NCI-H2196 treated with DMSO at 0.1 percent for 48 hours (cell line): ENCODE measurements at regions not wholly inside any gene's neighbourhood (a gene's known extent, or its start where the extent isn't known, plus 50 kb on each side); places are given as distances from the start of the nearest gene placed in this dataset.

ENCODE experiments used
- DNase-seq: peaks from one replicate; lab custom pipeline; 2025; ENCODE audit not compliant: unreplicated experiment; lab: John Stamatoyannopoulos, UW

DNA sequence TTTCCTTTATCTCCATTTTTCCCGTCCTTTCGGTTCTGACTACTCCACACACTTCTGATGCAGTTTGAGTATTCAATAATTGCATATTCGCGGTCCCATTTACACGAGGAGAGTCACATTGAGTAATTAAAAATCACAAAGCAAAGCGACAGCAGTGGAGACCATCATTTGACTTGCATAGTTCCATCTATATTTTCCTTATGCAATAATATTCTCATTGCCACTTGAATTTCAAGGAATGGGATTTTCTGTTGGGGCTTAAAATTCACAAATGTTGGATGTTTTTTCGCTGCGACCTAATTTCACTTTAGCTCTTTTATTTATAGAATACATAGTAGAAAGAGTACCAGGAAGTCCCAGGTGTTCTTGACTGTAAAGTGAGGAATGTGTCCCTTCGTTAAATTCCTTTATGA is 186.8 kb downstream of the ZEB2 start:
- no peak for DNase-seq

GRCh38 chr2:144332356-144333142 is 187.4 kb downstream of the ZEB2 start:
- peak; percentile 79 for DNase-seq

GRCh38 chr2:144331674-144332355 is 188.1 kb downstream of the ZEB2 start:
- peak; percentile 38 for DNase-seq

GRCh38 chr2:144330951-144331673 is 188.8 kb downstream of the ZEB2 start:
- no peak for DNase-seq

- DNase-seq, result no peak
Measured at GRCh38 chr2:144329472-144329871, 190.4 kb downstream of the ZEB2 start.

DNA sequence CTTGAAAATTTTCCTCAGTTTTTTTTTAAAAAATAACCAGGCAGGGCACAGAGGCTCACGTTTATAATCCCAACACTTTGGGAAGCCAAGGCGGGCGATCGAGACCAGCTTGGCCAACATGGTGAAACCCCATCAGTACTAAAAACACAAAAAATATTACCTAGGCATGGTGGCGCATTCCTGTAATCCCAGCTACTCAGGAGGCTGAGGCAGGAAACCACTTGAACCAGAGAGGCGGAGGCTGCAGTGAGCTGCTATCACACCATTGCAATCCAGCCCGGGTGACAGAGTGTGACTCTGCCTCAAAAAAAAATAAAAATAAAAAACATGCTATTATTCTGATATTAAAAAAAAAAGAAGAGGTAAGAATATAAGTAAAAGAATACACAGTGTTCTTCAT is 191.0 kb downstream of the ZEB2 start:
- no peak for DNase-seq

GRCh38 chr2:144326825-144327224 is 193.1 kb downstream of the ZEB2 start:
- DNase-seq, result no peak

DNA sequence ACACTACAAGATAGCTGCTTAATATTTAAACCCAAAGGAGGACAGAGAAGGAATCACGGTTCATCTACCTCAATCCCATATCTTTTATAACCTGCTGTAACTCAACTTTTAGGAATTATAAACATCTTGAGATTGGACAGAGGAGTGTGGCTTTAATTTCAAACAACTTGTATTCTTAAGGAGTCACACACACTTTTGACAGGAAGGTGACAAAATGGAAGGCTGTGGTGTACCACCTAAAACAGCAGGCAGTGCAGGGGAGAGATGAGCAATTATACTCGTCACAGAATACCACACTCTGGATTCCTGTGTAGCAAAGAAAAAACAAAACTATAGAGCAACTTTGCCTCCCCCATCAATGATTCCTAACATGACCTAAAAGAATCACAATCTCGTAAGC is 194.8 kb downstream of the ZEB2 start:
- no peak for DNase-seq

DNA sequence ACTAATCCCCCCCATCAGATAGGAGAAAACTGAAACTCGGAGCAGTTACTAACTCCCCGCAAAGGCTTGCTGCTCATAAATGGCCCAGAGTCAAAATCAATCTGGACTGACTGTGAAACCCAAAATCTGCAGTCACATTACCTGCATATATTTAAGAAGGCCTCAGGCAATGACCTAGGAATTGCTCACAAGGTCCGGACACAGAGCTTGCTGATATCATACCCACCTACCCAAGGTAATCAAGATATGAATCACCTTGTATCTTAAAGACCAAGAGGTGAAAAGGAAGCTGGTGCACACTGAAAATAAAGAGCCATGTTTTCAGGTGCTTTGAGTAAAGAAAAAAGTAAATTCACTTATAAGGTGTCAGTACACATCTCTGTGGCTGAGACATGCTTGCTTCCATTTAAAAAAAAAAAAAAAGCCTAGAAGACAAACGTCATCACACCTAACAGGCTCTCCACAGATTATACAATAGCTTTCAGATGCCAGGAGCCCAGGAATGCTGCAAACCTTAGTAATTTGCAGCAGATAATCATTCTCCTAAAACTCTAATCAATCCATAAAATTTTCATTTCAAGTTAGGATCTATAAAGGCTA is 195.4 kb downstream of the ZEB2 start:
- DNase-seq, result no peak

DNA sequence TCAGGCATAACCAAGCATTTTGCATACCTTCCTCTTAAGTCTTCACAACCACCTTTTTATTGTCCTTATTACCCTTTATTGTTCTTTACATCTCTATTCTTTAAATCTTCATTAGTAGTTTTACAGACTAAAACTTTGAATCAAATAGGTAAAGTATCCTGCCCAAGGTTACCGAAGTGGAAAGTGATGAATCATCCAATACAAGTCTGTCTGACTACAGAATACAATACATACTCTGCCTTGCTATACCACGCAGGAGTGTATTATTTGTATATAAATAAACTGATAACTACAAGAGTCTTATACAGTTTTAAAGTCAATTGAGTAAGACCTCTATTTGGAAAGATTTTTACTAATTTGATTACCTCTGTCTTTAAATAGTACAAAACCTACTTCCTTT is 196.0 kb downstream of the ZEB2 start:
- DNase-seq, result no peak

GRCh38 chr2:144322379-144322778 is 197.5 kb downstream of the ZEB2 start:
- DNase-seq, result no peak

- no peak for DNase-seq
Measured at GRCh38 chr2:144320491-144320890, 199.4 kb downstream of the ZEB2 start.

DNA sequence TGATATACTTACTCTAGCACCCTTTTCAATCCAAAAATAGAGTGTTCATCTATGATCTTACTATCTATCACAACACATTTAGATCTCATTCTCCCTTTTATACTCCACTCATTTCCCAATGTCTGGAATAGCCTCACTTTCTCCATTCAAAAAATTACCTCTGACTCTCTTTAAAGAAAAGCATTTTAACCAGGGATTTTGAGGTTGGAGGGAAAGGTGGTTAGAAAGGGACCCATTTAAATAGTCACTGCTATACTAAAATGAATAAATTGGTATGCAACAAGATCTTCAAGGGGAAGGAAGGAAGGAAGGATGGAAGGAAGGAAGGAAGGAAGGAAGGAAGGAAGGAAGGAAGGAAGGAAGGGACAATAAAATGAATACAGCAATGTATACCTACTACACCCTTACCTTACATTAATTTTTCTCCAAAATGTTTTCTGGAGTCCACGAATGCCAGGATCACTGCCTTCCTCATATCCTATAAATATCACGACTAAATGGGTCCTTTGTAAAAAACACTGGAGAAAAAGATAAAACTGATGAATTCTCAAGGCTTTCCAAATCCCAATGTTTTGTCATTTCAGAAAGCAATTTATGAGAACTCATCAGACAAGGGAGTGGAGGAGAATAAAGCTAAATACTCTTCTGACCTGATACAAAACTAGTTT is 202.7 kb downstream of the ZEB2 start:
- no peak for DNase-seq

DNA sequence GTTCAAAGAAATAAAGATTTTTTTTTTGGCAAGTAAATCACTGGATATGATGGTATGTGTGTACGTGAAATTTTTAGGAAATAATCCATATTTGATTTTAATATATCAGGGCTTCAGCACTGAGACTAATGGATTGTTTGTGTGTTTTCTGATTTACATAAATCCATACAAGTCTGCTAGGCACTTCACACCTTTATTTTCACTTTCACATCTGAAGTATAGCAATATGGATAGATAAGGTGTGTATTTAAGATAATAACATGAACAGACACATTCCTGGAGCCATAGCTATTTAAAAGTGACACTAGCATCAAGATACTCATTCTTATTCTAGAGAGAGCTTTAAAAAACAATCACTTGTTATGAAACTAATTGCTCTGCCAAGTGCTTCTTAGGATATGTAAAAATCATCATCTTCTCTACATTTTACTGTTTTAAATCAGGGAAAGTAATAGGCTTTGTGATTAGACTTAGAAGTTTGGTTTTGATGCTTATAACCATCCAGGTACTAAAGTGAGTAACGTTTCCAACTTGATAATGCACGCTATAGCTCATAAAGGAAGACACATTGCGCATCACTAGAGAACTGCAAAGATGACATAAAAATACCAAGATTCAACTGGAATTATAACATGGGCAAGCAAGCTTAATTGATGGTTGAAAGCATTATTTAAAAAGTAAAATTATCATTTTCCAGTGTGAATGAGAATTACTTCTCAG is 208.9 kb downstream of the ZEB2 start:
- no peak for DNase-seq

DNA sequence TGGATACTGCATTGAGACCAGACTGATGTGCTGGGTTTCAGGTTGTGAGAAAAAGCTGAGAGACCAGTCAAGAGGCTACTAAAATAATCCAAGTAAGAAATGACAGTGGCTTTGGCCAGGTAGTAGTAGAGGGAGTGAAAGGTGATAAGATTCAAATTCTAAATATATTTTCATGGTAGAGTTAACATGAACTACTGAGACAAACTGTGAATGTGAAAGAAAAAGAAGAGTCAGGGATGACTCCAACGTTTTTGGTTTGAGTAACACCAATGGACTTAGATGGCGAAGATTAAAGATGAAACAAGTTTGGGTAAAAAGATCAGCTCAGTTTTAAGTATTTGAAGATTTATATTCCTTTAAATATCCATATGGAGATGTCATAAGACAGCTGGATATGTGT is 209.4 kb downstream of the ZEB2 start:
- DNase-seq, result no peak

GRCh38 chr2:144307711-144308110 is 212.2 kb downstream of the ZEB2 start:
- no peak for DNase-seq

DNA sequence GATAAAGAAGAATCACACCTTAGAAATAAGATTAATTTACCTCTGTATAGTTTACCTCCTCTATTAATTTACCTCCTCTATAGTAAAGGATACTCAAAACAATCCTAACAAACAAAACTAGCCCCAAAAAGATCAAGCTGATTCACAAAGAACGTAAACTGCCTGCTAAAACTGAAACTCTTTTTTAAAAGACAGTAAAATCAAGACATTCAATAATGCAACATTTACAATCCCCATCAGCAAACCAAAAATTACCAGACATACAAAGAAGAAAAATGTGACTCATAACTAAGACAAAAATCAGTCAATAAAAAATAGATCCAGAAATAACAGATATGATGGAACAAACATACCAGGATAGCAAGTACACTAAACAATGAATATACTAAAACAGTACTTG is 215.7 kb downstream of the ZEB2 start:
- no peak for DNase-seq

- DNase-seq, result no peak
Measured at GRCh38 chr2:144300632-144301031, 219.3 kb downstream of the ZEB2 start.

DNA sequence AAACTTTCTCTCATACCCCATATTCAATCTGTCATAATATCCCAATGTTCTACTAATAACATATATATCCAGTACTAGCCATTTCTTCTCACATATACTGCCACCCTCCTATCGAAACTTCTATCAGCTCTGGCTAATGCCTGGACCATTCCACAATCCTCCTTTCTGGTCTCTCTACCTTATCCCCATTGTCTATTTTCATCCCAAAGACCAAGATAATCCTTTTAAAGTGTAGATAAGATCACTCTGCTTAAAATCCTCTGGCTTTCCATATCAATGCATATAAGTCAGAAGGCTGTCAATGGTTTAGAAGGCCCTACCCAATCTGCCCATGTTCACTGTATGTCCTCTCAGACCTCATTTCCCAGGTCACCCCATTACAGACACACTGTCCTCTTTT is 229.6 kb downstream of the ZEB2 start:
- no peak for DNase-seq

DNA sequence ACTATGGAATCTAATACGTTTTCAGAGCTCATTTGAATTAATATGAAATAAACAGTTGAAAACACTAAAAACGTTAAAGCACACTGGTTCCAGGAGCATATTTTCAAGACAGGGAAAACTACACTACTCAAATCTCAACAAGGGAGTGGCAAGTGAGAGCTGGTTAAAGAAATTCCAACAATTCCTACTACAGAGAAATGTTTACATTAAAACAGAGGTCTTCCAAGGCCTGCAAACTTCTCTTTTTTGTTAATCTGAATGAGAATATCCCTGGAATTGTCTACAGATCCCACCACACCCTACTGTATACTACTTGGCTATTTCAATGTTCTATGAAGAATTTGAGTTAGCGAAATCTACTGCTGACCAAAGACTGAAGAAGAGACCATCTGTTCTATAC is 231.5 kb downstream of the ZEB2 start:
- no peak for DNase-seq
